ENCODE measurements at regions not wholly inside any gene's neighbourhood (a gene's known extent, or its start where the extent isn't known, plus 50 kb on each side); places are given as distances from the start of the nearest gene placed in this dataset.

GRCh38 chr5:36820900-36821299 is 55.7 kb upstream of the NIPBL start:
- no peaks in the 10 kb centered on the region for H3K27me3 Mint-ChIP-seq (ENCODE audit: insufficient read depth, low read depth)
- no peak overlapping the region for H3K27ac Mint-ChIP-seq
- Histone ChIP-seq H3K4me3 (no peak overlapping the region), H3F3A (ENCODE audit: low read depth) (no peaks in the 10 kb centered on the region), H3K27me3 (peaks cover 8% of the 10 kb centered on the region), H3K36me3 (no peaks in the 10 kb centered on the region), H3K9ac (no peak overlapping the region), H3K4me2 (no peak overlapping the region), H3K27ac (no peak overlapping the region), H3K4me1 (no peaks in the 10 kb centered on the region), H4K20me1 (ENCODE audit: low read depth) (no peaks in the 10 kb centered on the region), H3K79me2 (ENCODE audit: low read depth) (no peaks in the 10 kb centered on the region), H2AFZ (replicated peaks) (no peak overlapping the region), H3K9me3 (ENCODE audit: low read depth) (no peaks in the 10 kb centered on the region)
- no peaks in the 10 kb centered on the region for H3K9me3 Mint-ChIP-seq
- TF ChIP-seq EZH2 (IDR thresholded peaks at IDR 0.05): no peak
- no peak for TF ChIP-seq CTCF (IDR thresholded peaks at IDR 0.05)
- TF ChIP-seq EZH2phosphoT487 (IDR thresholded peaks at IDR 0.05): no peak
- no peaks in the 10 kb centered on the region for H3K4me1 Mint-ChIP-seq
- H3K4me3 Mint-ChIP-seq: no peak overlapping the region
- DNase-seq (ENCODE audit: low spot score): no peak
- no peaks in the 10 kb centered on the region for H3K36me3 Mint-ChIP-seq

- no peaks in the 10 kb centered on the region for H3K4me1 Mint-ChIP-seq
- H3K27me3 Mint-ChIP-seq (ENCODE audit: insufficient read depth, low read depth): no peaks in the 10 kb centered on the region
- H3K36me3 Mint-ChIP-seq: no peaks in the 10 kb centered on the region
- H3K4me2 ChIP-seq: no peak overlapping the region
- no peak overlapping the region for H3K27ac Mint-ChIP-seq
- H3F3A ChIP-seq (ENCODE audit: low read depth): no peaks in the 10 kb centered on the region
- TF ChIP-seq CTCF (IDR thresholded peaks at IDR 0.05) (no peak), EZH2phosphoT487 (IDR thresholded peaks at IDR 0.05) (no peak), EZH2 (IDR thresholded peaks at IDR 0.05) (no peak)
- H3K4me3 Mint-ChIP-seq: no peak overlapping the region
- H4K20me1 ChIP-seq (ENCODE audit: low read depth): no peaks in the 10 kb centered on the region
- H3K9ac ChIP-seq: no peak overlapping the region
- H3K4me3 ChIP-seq: no peak overlapping the region
- no peak for DNase-seq (ENCODE audit: low spot score)
- peaks cover 13% of the 10 kb centered on the region for H3K27me3 ChIP-seq
- H3K27ac ChIP-seq: no peak overlapping the region
- no peaks in the 10 kb centered on the region for H3K36me3 ChIP-seq
- no peaks in the 10 kb centered on the region for H3K9me3 Mint-ChIP-seq
- no peaks in the 10 kb centered on the region for H3K4me1 ChIP-seq
- no peaks in the 10 kb centered on the region for H3K9me3 ChIP-seq (ENCODE audit: low read depth)
- H2AFZ ChIP-seq (replicated peaks): no peak overlapping the region
- no peaks in the 10 kb centered on the region for H3K79me2 ChIP-seq (ENCODE audit: low read depth)
Observed at GRCh38 chr5:36826694-36827093, 49.9 kb upstream of the NIPBL start.
